Muscle layer of duodenum (tissue), 2 donors: ENCODE measurements at regions not wholly inside any gene's neighbourhood (a gene's known extent, or its start where the extent isn't known, plus 50 kb on each side); places are given as distances from the start of the nearest gene placed in this dataset.

Experiments used
- H3K27ac ChIP-seq: one replicate; pipeline ENCODE4 v1.7.0; 2013; ENCODE audit warnings: mild to moderate bottlenecking, low read length
- H3K27me3 ChIP-seq: one replicate; pipeline ENCODE4 v1.7.0; 2013; ENCODE audit warnings: low read depth, mild to moderate bottlenecking, control low read depth, low read length
- H3K36me3 ChIP-seq, 2 donors: one replicate each; pipeline ENCODE4 v1.7.0; 2013; ENCODE audit warnings: low read length in 2 of 2, control low read depth in 1 of 2, mild to moderate bottlenecking in 1 of 2; ENCODE audit not compliant: insufficient read depth in 2 of 2, control insufficient read depth in 1 of 2
- H3K4me1 ChIP-seq, 2 donors: one replicate each; pipeline ENCODE4 v1.7.0; 2013; ENCODE audit warnings: low read length in 2 of 2, mild to moderate bottlenecking in 2 of 2, control low read depth in 1 of 2, moderate library complexity in 1 of 2; ENCODE audit not compliant: insufficient read depth in 2 of 2, control insufficient read depth in 1 of 2
- H3K4me3 ChIP-seq, 2 donors: one replicate each; pipeline ENCODE4 v1.7.0; 2013; ENCODE audit warnings: low read length in 2 of 2, low read depth in 1 of 2, mild to moderate bottlenecking in 1 of 2
- H3K9me3 ChIP-seq, 2 donors: one replicate each; pipeline ENCODE4 v1.7.0; 2013; ENCODE audit warnings: low read length in 2 of 2, control low read depth in 1 of 2, mild to moderate bottlenecking in 1 of 2; ENCODE audit not compliant: control insufficient read depth in 1 of 2
- donor health status: healthy.

GRCh38 chr13:88136098-88136790 is 465.1 kb downstream of the SLITRK5 start:
- Histone ChIP-seq H3K4me1 (no peaks in the 10 kb centered on the region), H3K27ac (no peak overlapping the region), H3K36me3 (no peaks in the 10 kb centered on the region), H3K27me3 (no peaks in the 10 kb centered on the region), H3K4me3 (no peak overlapping the region), H3K9me3 (no peaks in the 10 kb centered on the region)

GRCh38 chr13:88142653-88143052 is 471.5 kb downstream of the SLITRK5 start:
- Histone ChIP-seq H3K4me1 (no peaks in the 10 kb centered on the region), H3K9me3 (no peaks in the 10 kb centered on the region), H3K27me3 (no peaks in the 10 kb centered on the region), H3K4me3 (no peak overlapping the region), H3K27ac (no peak overlapping the region), H3K36me3 (no peaks in the 10 kb centered on the region)

- H3K36me3 ChIP-seq = no peaks in the 10 kb centered on the region
- H3K27ac ChIP-seq = no peak overlapping the region
- no peaks in the 10 kb centered on the region for H3K27me3 ChIP-seq
- no peaks in the 10 kb centered on the region for H3K9me3 ChIP-seq
- H3K4me3 ChIP-seq = no peak overlapping the region
- no peaks in the 10 kb centered on the region for H3K4me1 ChIP-seq
Observed at GRCh38 chr13:88144580-88144979, 473.4 kb downstream of the SLITRK5 start.

- H3K9me3 ChIP-seq = no peaks in the 10 kb centered on the region
- H3K4me3 ChIP-seq = no peak overlapping the region
- H3K36me3 ChIP-seq = no peaks in the 10 kb centered on the region
- no peaks in the 10 kb centered on the region for H3K4me1 ChIP-seq
- no peak overlapping the region for H3K27ac ChIP-seq
- H3K27me3 ChIP-seq = no peaks in the 10 kb centered on the region
Observed at GRCh38 chr13:88153353-88153752, 482.2 kb downstream of the SLITRK5 start.

- Histone ChIP-seq H3K4me1 (no peaks in the 10 kb centered on the region), H3K4me3 (no peak overlapping the region), H3K27ac (no peak overlapping the region), H3K36me3 (no peaks in the 10 kb centered on the region), H3K9me3 (no peaks in the 10 kb centered on the region), H3K27me3 (no peaks in the 10 kb centered on the region)
Observed at GRCh38 chr13:88154001-88154400, 482.8 kb downstream of the SLITRK5 start.

- Histone ChIP-seq H3K4me3 (no peak overlapping the region), H3K9me3 (no peaks in the 10 kb centered on the region), H3K27me3 (no peaks in the 10 kb centered on the region), H3K4me1 (peaks cover 0 to 3% of the 10 kb centered on the region in 2 donors), H3K27ac (no peak overlapping the region), H3K36me3 (no peaks in the 10 kb centered on the region)
Observed at GRCh38 chr13:88162076-88162702, 491.0 kb downstream of the SLITRK5 start.

- Histone ChIP-seq H3K27ac (no peak overlapping the region), H3K27me3 (no peaks in the 10 kb centered on the region), H3K4me1 (no peaks in the 10 kb centered on the region), H3K36me3 (no peaks in the 10 kb centered on the region), H3K9me3 (no peaks in the 10 kb centered on the region), H3K4me3 (no peak overlapping the region)
Observed at GRCh38 chr13:88176231-88176630, 505.1 kb downstream of the SLITRK5 start.

GRCh38 chr13:88183440-88183839 is 512.3 kb downstream of the SLITRK5 start:
- H3K27me3 ChIP-seq = no peaks in the 10 kb centered on the region
- no peaks in the 10 kb centered on the region for H3K36me3 ChIP-seq
- H3K9me3 ChIP-seq = no peaks in the 10 kb centered on the region
- no peak overlapping the region for H3K27ac ChIP-seq
- no peak overlapping the region for H3K4me3 ChIP-seq
- no peaks in the 10 kb centered on the region for H3K4me1 ChIP-seq

GRCh38 chr13:88188986-88189385 is 517.8 kb downstream of the SLITRK5 start:
- Histone ChIP-seq H3K4me1 (no peaks in the 10 kb centered on the region), H3K27ac (no peak overlapping the region), H3K4me3 (no peak overlapping the region), H3K36me3 (no peaks in the 10 kb centered on the region), H3K27me3 (no peaks in the 10 kb centered on the region), H3K9me3 (no peaks in the 10 kb centered on the region)

GRCh38 chr13:88189728-88190127 is 518.6 kb downstream of the SLITRK5 start:
- Histone ChIP-seq H3K4me1 (no peaks in the 10 kb centered on the region), H3K4me3 (no peak overlapping the region), H3K9me3 (no peaks in the 10 kb centered on the region), H3K27me3 (no peaks in the 10 kb centered on the region), H3K36me3 (no peaks in the 10 kb centered on the region), H3K27ac (no peak overlapping the region)

- Histone ChIP-seq H3K36me3 (no peaks in the 10 kb centered on the region), H3K27me3 (no peaks in the 10 kb centered on the region), H3K4me1 (no peaks in the 10 kb centered on the region), H3K27ac (no peak overlapping the region), H3K9me3 (peaks cover 0 to 5% of the 10 kb centered on the region in 2 donors), H3K4me3 (no peak overlapping the region)
Observed at GRCh38 chr13:88196106-88196505, 524.9 kb downstream of the SLITRK5 start.

- no peaks in the 10 kb centered on the region for H3K9me3 ChIP-seq
- H3K27ac ChIP-seq = no peak overlapping the region
- no peaks in the 10 kb centered on the region for H3K27me3 ChIP-seq
- no peaks in the 10 kb centered on the region for H3K36me3 ChIP-seq
- no peaks in the 10 kb centered on the region for H3K4me1 ChIP-seq
- no peak overlapping the region for H3K4me3 ChIP-seq
Observed at GRCh38 chr13:88217372-88217771, 546.2 kb downstream of the SLITRK5 start.
